Gastroesophageal sphincter (tissue), 3 donors: ENCODE measurements at regions not wholly inside any gene's neighbourhood (a gene's known extent, or its start where the extent isn't known, plus 50 kb on each side); places are given as distances from the start of the nearest gene placed in this dataset.
"Not testable (repeated sequence)": the region's sequence is repeated elsewhere in the genome, so short reads cannot be mapped to it uniquely, and the experiment has no call there.

Source experiments
- CTCF ChIP-seq, 4 experiments: fragments of 200-600 bp in 2 of 4; fragments of 450-650 bp in 2 of 4; sonication (generic) in 1 of 4; IDR thresholded peaks; one replicate each; pipeline ENCODE4 v1.5.1; 2017 to 2019; ENCODE audit warnings: antibody characterized with exemption in 4 of 4, mild to moderate bottlenecking in 2 of 4, moderate library complexity in 2 of 4
- EP300 ChIP-seq: sonication (generic); formaldehyde crosslinking; IDR thresholded peaks from one replicate; pipeline ENCODE4 v1.6.1; 2017; ENCODE audit warnings: antibody characterized with exemption, mild to moderate bottlenecking
- POLR2AphosphoS5 ChIP-seq: sonication (generic); formaldehyde crosslinking; IDR thresholded peaks from one replicate; pipeline ENCODE4 v1.6.1; 2017; ENCODE audit warnings: antibody characterized with exemption

GRCh38 chr7:136371409-136371808 lies 394.2 kb upstream of the MTPN start:
- not testable (repeated sequence) for TF ChIP-seq CTCF (IDR thresholded peaks at IDR 0.05); POLR2AphosphoS5; EP300
